ENCODE measurements at regions not wholly inside any gene's neighbourhood (a gene's known extent, or its start where the extent isn't known, plus 50 kb on each side); places are given as distances from the start of the nearest gene placed in this dataset.

GRCh38 chr20:50265245-50265946 lies 74.8 kb downstream of the CEBPB start:
- no peak for ATAC-seq (replicated peaks)

GRCh38 chr20:50266293-50267040 lies 75.8 kb downstream of the CEBPB start:
- H3K4me3 Mint-ChIP-seq = no peak overlapping the region
- H3K9me3 Mint-ChIP-seq = no peaks in the 10 kb centered on the region
- peaks cover 8 to 14% of the 10 kb centered on the region in 2 donors for H3K4me1 Mint-ChIP-seq
- peak overlapping the region; percentile 31 for H3K27ac Mint-ChIP-seq
- H3K27me3 Mint-ChIP-seq = peaks cover 33% of the 10 kb centered on the region in 2 donors
- DNase-seq (no peak), ATAC-seq (replicated peaks) (no peak)
- no peaks in the 10 kb centered on the region for H3K36me3 Mint-ChIP-seq

More at GRCh38 chr20:50265245-50265946, 74.8 kb downstream of the CEBPB start:
- Mint-ChIP-seq H3K4me1 (peaks cover under 1 to 5% of the 10 kb centered on the region in 2 donors), H3K27me3 (peaks cover 29 to 33% of the 10 kb centered on the region in 2 donors), H3K9me3 (no peaks in the 10 kb centered on the region), H3K27ac (no peak overlapping the region), H3K4me3 (no peak overlapping the region), H3K36me3 (no peaks in the 10 kb centered on the region)
- no peak for DNase-seq

- Mint-ChIP-seq H3K4me1 (peaks cover 9 to 21% of the 10 kb centered on the region in 2 donors), H3K36me3 (no peaks in the 10 kb centered on the region), H3K27me3 (peaks cover 39 to 40% of the 10 kb centered on the region in 2 donors), H3K9me3 (no peaks in the 10 kb centered on the region), H3K27ac (no peak overlapping the region), H3K4me3 (no peak overlapping the region)
- ATAC-seq (replicated peaks) (no peak), DNase-seq (no peak)
Measured at GRCh38 chr20:50267041-50267865, 76.6 kb downstream of the CEBPB start.

GRCh38 chr20:50267866-50268219 lies 77.2 kb downstream of the CEBPB start:
- DNase-seq = no peak
- H3K27me3 Mint-ChIP-seq = peaks cover 42 to 43% of the 10 kb centered on the region in 2 donors
- H3K9me3 Mint-ChIP-seq = no peaks in the 10 kb centered on the region
- no peaks in the 10 kb centered on the region for H3K36me3 Mint-ChIP-seq
- H3K27ac Mint-ChIP-seq = no peak overlapping the region
- H3K4me3 Mint-ChIP-seq = no peak overlapping the region
- ATAC-seq (replicated peaks) = no peak
- peaks cover 9 to 21% of the 10 kb centered on the region in 2 donors for H3K4me1 Mint-ChIP-seq

- Mint-ChIP-seq H3K27me3 (peaks cover 54 to 57% of the 10 kb centered on the region in 2 donors), H3K36me3 (no peaks in the 10 kb centered on the region), H3K4me3 (no peak overlapping the region), H3K27ac (no peak overlapping the region), H3K4me1 (peaks cover 9 to 21% of the 10 kb centered on the region in 2 donors), H3K9me3 (no peaks in the 10 kb centered on the region)
- ATAC-seq (replicated peaks) (no peak), DNase-seq (no peak)
Measured at GRCh38 chr20:50269091-50270033, 78.7 kb downstream of the CEBPB start.

- no peak overlapping the region for H3K4me3 Mint-ChIP-seq
Measured at GRCh38 chr20:50270034-50270395, 79.4 kb downstream of the CEBPB start.

GRCh38 chr20:50270569-50270968 lies 79.9 kb downstream of the CEBPB start:
- Mint-ChIP-seq H3K27me3 (peaks cover 56 to 65% of the 10 kb centered on the region in 2 donors), H3K27ac (no peak overlapping the region)
- peak in 1 of 2 donors; percentile 49 for ATAC-seq (replicated peaks)

More at GRCh38 chr20:50270034-50270395, 79.4 kb downstream of the CEBPB start:
- H3K9me3 Mint-ChIP-seq = no peaks in the 10 kb centered on the region
- DNase-seq (no peak), ATAC-seq (replicated peaks) (no peak)
- H3K27ac Mint-ChIP-seq = no peak overlapping the region
- H3K27me3 Mint-ChIP-seq = peaks cover 56 to 63% of the 10 kb centered on the region in 2 donors
- peaks cover 9 to 21% of the 10 kb centered on the region in 2 donors for H3K4me1 Mint-ChIP-seq
- H3K36me3 Mint-ChIP-seq = no peaks in the 10 kb centered on the region

GRCh38 chr20:50271176-50271575 lies 80.5 kb downstream of the CEBPB start:
- H3K27ac Mint-ChIP-seq = no peak overlapping the region
- H3K27me3 Mint-ChIP-seq = peaks cover 62 to 71% of the 10 kb centered on the region in 2 donors
- H3K9me3 Mint-ChIP-seq = no peaks in the 10 kb centered on the region
- H3K4me1 Mint-ChIP-seq = peaks cover 11 to 16% of the 10 kb centered on the region in 2 donors
- no peak for ATAC-seq (replicated peaks)
- no peak for DNase-seq
- no peak overlapping the region for H3K4me3 Mint-ChIP-seq
- no peaks in the 10 kb centered on the region for H3K36me3 Mint-ChIP-seq

More at GRCh38 chr20:50270569-50270968, 79.9 kb downstream of the CEBPB start:
- no peak for DNase-seq
- H3K36me3 Mint-ChIP-seq = no peaks in the 10 kb centered on the region
- H3K4me3 Mint-ChIP-seq = no peak overlapping the region
- H3K9me3 Mint-ChIP-seq = no peaks in the 10 kb centered on the region
- H3K4me1 Mint-ChIP-seq = peaks cover 9 to 20% of the 10 kb centered on the region in 2 donors

GRCh38 chr20:50271612-50272011 lies 81.0 kb downstream of the CEBPB start:
- H3K9me3 Mint-ChIP-seq = no peaks in the 10 kb centered on the region
- peaks cover 64 to 73% of the 10 kb centered on the region in 2 donors for H3K27me3 Mint-ChIP-seq
- no peak overlapping the region for H3K4me3 Mint-ChIP-seq
- H3K36me3 Mint-ChIP-seq = no peaks in the 10 kb centered on the region
- DNase-seq (no peak), ATAC-seq (replicated peaks) (no peak)
- no peak overlapping the region for H3K27ac Mint-ChIP-seq
- H3K4me1 Mint-ChIP-seq = peaks cover 11 to 16% of the 10 kb centered on the region in 2 donors

- H3K27me3 Mint-ChIP-seq = peaks cover 67 to 78% of the 10 kb centered on the region in 2 donors
- ATAC-seq (replicated peaks) = no peak
- peaks cover 11 to 16% of the 10 kb centered on the region in 2 donors for H3K4me1 Mint-ChIP-seq
- no peaks in the 10 kb centered on the region for H3K36me3 Mint-ChIP-seq
- DNase-seq = no peak
- no peaks in the 10 kb centered on the region for H3K9me3 Mint-ChIP-seq
- no peak overlapping the region for H3K27ac Mint-ChIP-seq
- no peak overlapping the region for H3K4me3 Mint-ChIP-seq
Measured at GRCh38 chr20:50272030-50272723, 81.5 kb downstream of the CEBPB start.

GRCh38 chr20:50272724-50273446 lies 82.3 kb downstream of the CEBPB start:
- ATAC-seq (replicated peaks) (no peak), DNase-seq (no peak)
- H3K36me3 Mint-ChIP-seq = no peaks in the 10 kb centered on the region
- no peaks in the 10 kb centered on the region for H3K9me3 Mint-ChIP-seq
- H3K4me3 Mint-ChIP-seq = no peak overlapping the region
- H3K27me3 Mint-ChIP-seq = peaks cover 65 to 81% of the 10 kb centered on the region in 2 donors
- H3K27ac Mint-ChIP-seq = no peak overlapping the region
- H3K4me1 Mint-ChIP-seq = peaks cover 11 to 16% of the 10 kb centered on the region in 2 donors

- peak overlapping the region; percentile 68 for H3K27ac Mint-ChIP-seq
Measured at GRCh38 chr20:50273601-50274491, 83.2 kb downstream of the CEBPB start.

More at GRCh38 chr20:50273601-50274491, 83.2 kb downstream of the CEBPB start:
- Mint-ChIP-seq H3K36me3 (no peaks in the 10 kb centered on the region), H3K9me3 (no peaks in the 10 kb centered on the region), H3K27me3 (peaks cover 69 to 84% of the 10 kb centered on the region in 2 donors), H3K4me1 (peaks cover 11 to 16% of the 10 kb centered on the region in 2 donors), H3K4me3 (no peak overlapping the region)
- no peak for ATAC-seq (replicated peaks)
- DNase-seq = no peak
